GM11168 (cell line): ENCODE measurements at regions not wholly inside any gene's neighbourhood (a gene's known extent, or its start where the extent isn't known, plus 50 kb on each side); places are given as distances from the start of the nearest gene placed in this dataset.

ENCODE experiments used
- in situ Hi-C: fragments of 300-500 bp; cut with MboI; formaldehyde crosslinking; loops from one replicate; pipeline ENCODE4 v1.12.0; 2022; ENCODE audit warnings: low sequenced_read_pairs; ENCODE audit not compliant: unreplicated experiment

- in situ Hi-C loops, result loop anchor here (5.0 kb wide), 1 partner anchor 377 kb away; no protein-coding TSS in a partner anchor
Observed at GRCh38 chr2:121078899-121079298, 206.1 kb downstream of the TFCP2L1 start.

GRCh38 chr2:121080013-121080772, 204.8 kb downstream of the TFCP2L1 start:
- in situ Hi-C loops, result no loop called here

GRCh38 chr2:121081701-121082100, 203.3 kb downstream of the TFCP2L1 start:
- in situ Hi-C loops, result no loop called here

GRCh38 chr2:121082191-121082590, 202.8 kb downstream of the TFCP2L1 start:
- in situ Hi-C loops, result no loop called here

GRCh38 chr2:121084130-121084680, 200.8 kb downstream of the TFCP2L1 start:
- in situ Hi-C loops, result no loop called here

GRCh38 chr2:121085801-121086200, 199.2 kb downstream of the TFCP2L1 start:
- in situ Hi-C loops, result no loop called here

- in situ Hi-C loops, result no loop called here
Observed at GRCh38 chr2:121086450-121086849, 198.6 kb downstream of the TFCP2L1 start.

GRCh38 chr2:121087117-121087516, 197.9 kb downstream of the TFCP2L1 start:
- in situ Hi-C loops, result no loop called here

- in situ Hi-C loops, result no loop called here
Observed at GRCh38 chr2:121088251-121089165, 196.5 kb downstream of the TFCP2L1 start.

GRCh38 chr2:121089166-121089510, 195.9 kb downstream of the TFCP2L1 start:
- in situ Hi-C loops, result no loop called here

GRCh38 chr2:121090088-121090715, 194.8 kb downstream of the TFCP2L1 start:
- in situ Hi-C loops, result no loop called here

GRCh38 chr2:121092095-121092494, 192.9 kb downstream of the TFCP2L1 start:
- in situ Hi-C loops, result no loop called here

- in situ Hi-C loops, result no loop called here
Observed at GRCh38 chr2:121093692-121094091, 191.3 kb downstream of the TFCP2L1 start.

GRCh38 chr2:121094101-121094500, 190.9 kb downstream of the TFCP2L1 start:
- in situ Hi-C loops, result no loop called here

GRCh38 chr2:121094845-121095244, 190.2 kb downstream of the TFCP2L1 start:
- in situ Hi-C loops, result no loop called here

GRCh38 chr2:121095257-121096080, 189.5 kb downstream of the TFCP2L1 start:
- in situ Hi-C loops, result no loop called here

GRCh38 chr2:121096611-121097010, 188.4 kb downstream of the TFCP2L1 start:
- in situ Hi-C loops, result no loop called here

GRCh38 chr2:121098556-121098955, 186.4 kb downstream of the TFCP2L1 start:
- in situ Hi-C loops, result no loop called here

GRCh38 chr2:121099329-121100290, 185.4 kb downstream of the TFCP2L1 start:
- in situ Hi-C loops, result no loop called here
